ENCODE measurements at regions not wholly inside any gene's neighbourhood (a gene's known extent, or its start where the extent isn't known, plus 50 kb on each side); places are given as distances from the start of the nearest gene placed in this dataset.

- Mint-ChIP-seq H3K36me3 (ENCODE audit: low read depth) (no peaks in the 10 kb centered on the region), H3K9me3 (no peaks in the 10 kb centered on the region), H3K27me3 (no peaks in the 10 kb centered on the region), H3K27ac (no peak overlapping the region), H3K4me1 (no peaks in the 10 kb centered on the region), H3K4me3 (no peak overlapping the region)
- intact Hi-C loops (cut with micrococcal nuclease): no loop called here
- no peak for DNase-seq
Measured at GRCh38 chr12:98013560-98013959, 501.8 kb upstream of the TMPO start.

GRCh38 chr12:98018836-98019235 is 496.6 kb upstream of the TMPO start:
- H3K36me3 Mint-ChIP-seq (ENCODE audit: low read depth): no peaks in the 10 kb centered on the region

GRCh38 chr12:98020376-98020775 is 495.0 kb upstream of the TMPO start:
- no peaks in the 10 kb centered on the region for H3K9me3 Mint-ChIP-seq
- H3K4me3 Mint-ChIP-seq: no peak overlapping the region

More at GRCh38 chr12:98018836-98019235, 496.6 kb upstream of the TMPO start:
- Mint-ChIP-seq H3K4me1 (no peaks in the 10 kb centered on the region), H3K4me3 (no peak overlapping the region), H3K27me3 (no peaks in the 10 kb centered on the region), H3K9me3 (no peaks in the 10 kb centered on the region), H3K27ac (no peak overlapping the region)
- DNase-seq: no peak
- intact Hi-C loops (cut with micrococcal nuclease): no loop called here

GRCh38 chr12:98022961-98023360 is 492.4 kb upstream of the TMPO start:
- no peak for DNase-seq
- H3K9me3 Mint-ChIP-seq: no peaks in the 10 kb centered on the region
- H3K36me3 Mint-ChIP-seq (ENCODE audit: low read depth): no peaks in the 10 kb centered on the region
- H3K27ac Mint-ChIP-seq: no peak overlapping the region
- H3K27me3 Mint-ChIP-seq: no peaks in the 10 kb centered on the region
- no peak overlapping the region for H3K4me3 Mint-ChIP-seq
- intact Hi-C loops (cut with micrococcal nuclease): no loop called here
- H3K4me1 Mint-ChIP-seq: no peaks in the 10 kb centered on the region

More at GRCh38 chr12:98020376-98020775, 495.0 kb upstream of the TMPO start:
- no peaks in the 10 kb centered on the region for H3K36me3 Mint-ChIP-seq (ENCODE audit: low read depth)
- no peak overlapping the region for H3K27ac Mint-ChIP-seq
- DNase-seq: no peak
- H3K4me1 Mint-ChIP-seq: no peaks in the 10 kb centered on the region
- intact Hi-C loops (cut with micrococcal nuclease): no loop called here
- H3K27me3 Mint-ChIP-seq: no peaks in the 10 kb centered on the region

- DNase-seq: no peak
- no peaks in the 10 kb centered on the region for H3K9me3 Mint-ChIP-seq
- no peaks in the 10 kb centered on the region for H3K36me3 Mint-ChIP-seq (ENCODE audit: low read depth)
- H3K27me3 Mint-ChIP-seq: no peaks in the 10 kb centered on the region
- H3K4me1 Mint-ChIP-seq: no peaks in the 10 kb centered on the region
- no peak overlapping the region for H3K4me3 Mint-ChIP-seq
- intact Hi-C loops (cut with micrococcal nuclease): no loop called here
- no peak overlapping the region for H3K27ac Mint-ChIP-seq
Measured at GRCh38 chr12:98037401-98038140, 477.8 kb upstream of the TMPO start.

- Mint-ChIP-seq H3K36me3 (ENCODE audit: low read depth) (no peaks in the 10 kb centered on the region), H3K27me3 (no peaks in the 10 kb centered on the region), H3K9me3 (no peaks in the 10 kb centered on the region), H3K4me1 (no peaks in the 10 kb centered on the region), H3K27ac (no peak overlapping the region), H3K4me3 (no peak overlapping the region)
- no peak for DNase-seq
- intact Hi-C loops (cut with micrococcal nuclease): no loop called here
Measured at GRCh38 chr12:98042668-98043067, 472.7 kb upstream of the TMPO start.

GRCh38 chr12:98045395-98045794 is 470.0 kb upstream of the TMPO start:
- no peak overlapping the region for H3K27ac Mint-ChIP-seq
- H3K4me3 Mint-ChIP-seq: no peak overlapping the region
- DNase-seq: no peak
- no peaks in the 10 kb centered on the region for H3K36me3 Mint-ChIP-seq (ENCODE audit: low read depth)
- no peaks in the 10 kb centered on the region for H3K4me1 Mint-ChIP-seq
- no peaks in the 10 kb centered on the region for H3K9me3 Mint-ChIP-seq
- intact Hi-C loops (cut with micrococcal nuclease): no loop called here
- H3K27me3 Mint-ChIP-seq: no peaks in the 10 kb centered on the region

GRCh38 chr12:98048326-98048725 is 467.1 kb upstream of the TMPO start:
- H3K4me3 Mint-ChIP-seq: no peak overlapping the region
- DNase-seq: no peak
- no peaks in the 10 kb centered on the region for H3K27me3 Mint-ChIP-seq
- intact Hi-C loops (cut with micrococcal nuclease): no loop called here
- H3K36me3 Mint-ChIP-seq (ENCODE audit: low read depth): no peaks in the 10 kb centered on the region
- H3K9me3 Mint-ChIP-seq: no peaks in the 10 kb centered on the region
- no peaks in the 10 kb centered on the region for H3K4me1 Mint-ChIP-seq
- no peak overlapping the region for H3K27ac Mint-ChIP-seq

GRCh38 chr12:98053202-98053601 is 462.2 kb upstream of the TMPO start:
- Mint-ChIP-seq H3K27ac (no peak overlapping the region), H3K9me3 (no peaks in the 10 kb centered on the region), H3K4me3 (no peak overlapping the region), H3K27me3 (no peaks in the 10 kb centered on the region), H3K4me1 (no peaks in the 10 kb centered on the region), H3K36me3 (ENCODE audit: low read depth) (no peaks in the 10 kb centered on the region)
- DNase-seq: no peak
- intact Hi-C loops (cut with micrococcal nuclease): no loop called here

- intact Hi-C loops (cut with micrococcal nuclease): no loop called here
- Mint-ChIP-seq H3K9me3 (no peaks in the 10 kb centered on the region), H3K4me3 (no peak overlapping the region), H3K36me3 (ENCODE audit: low read depth) (no peaks in the 10 kb centered on the region), H3K4me1 (no peaks in the 10 kb centered on the region), H3K27ac (no peak overlapping the region), H3K27me3 (peaks cover 1% of the 10 kb centered on the region)
- DNase-seq: no peak
Measured at GRCh38 chr12:98057701-98058100, 457.7 kb upstream of the TMPO start.

GRCh38 chr12:98058213-98058612 is 457.2 kb upstream of the TMPO start:
- H3K36me3 Mint-ChIP-seq (ENCODE audit: low read depth): no peaks in the 10 kb centered on the region

GRCh38 chr12:98058838-98059237 is 456.6 kb upstream of the TMPO start:
- DNase-seq: no peak
- H3K9me3 Mint-ChIP-seq: no peaks in the 10 kb centered on the region
- H3K27ac Mint-ChIP-seq: no peak overlapping the region
- H3K4me3 Mint-ChIP-seq: no peak overlapping the region
- H3K4me1 Mint-ChIP-seq: no peaks in the 10 kb centered on the region
- H3K27me3 Mint-ChIP-seq: peaks cover 1% of the 10 kb centered on the region
- no peaks in the 10 kb centered on the region for H3K36me3 Mint-ChIP-seq (ENCODE audit: low read depth)
- intact Hi-C loops (cut with micrococcal nuclease): no loop called here

More at GRCh38 chr12:98058213-98058612, 457.2 kb upstream of the TMPO start:
- Mint-ChIP-seq H3K4me3 (no peak overlapping the region), H3K27me3 (peaks cover 1% of the 10 kb centered on the region), H3K27ac (no peak overlapping the region), H3K4me1 (no peaks in the 10 kb centered on the region), H3K9me3 (no peaks in the 10 kb centered on the region)
- DNase-seq: no peak
- intact Hi-C loops (cut with micrococcal nuclease): no loop called here

- Mint-ChIP-seq H3K4me3 (no peak overlapping the region), H3K9me3 (no peaks in the 10 kb centered on the region), H3K4me1 (no peaks in the 10 kb centered on the region), H3K27me3 (peaks cover 1% of the 10 kb centered on the region), H3K36me3 (ENCODE audit: low read depth) (no peaks in the 10 kb centered on the region), H3K27ac (no peak overlapping the region)
- no peak for DNase-seq
- intact Hi-C loops (cut with micrococcal nuclease): no loop called here
Measured at GRCh38 chr12:98059659-98060343, 455.6 kb upstream of the TMPO start.

- intact Hi-C loops (cut with micrococcal nuclease): no loop called here
- peaks cover 1% of the 10 kb centered on the region for H3K27me3 Mint-ChIP-seq
- no peak overlapping the region for H3K4me3 Mint-ChIP-seq
- no peaks in the 10 kb centered on the region for H3K9me3 Mint-ChIP-seq
- H3K27ac Mint-ChIP-seq: no peak overlapping the region
- no peaks in the 10 kb centered on the region for H3K4me1 Mint-ChIP-seq
- H3K36me3 Mint-ChIP-seq (ENCODE audit: low read depth): no peaks in the 10 kb centered on the region
- DNase-seq: no peak
Measured at GRCh38 chr12:98060411-98060810, 455.0 kb upstream of the TMPO start.

All from activated CD4-positive, alpha-beta T cell treated with anti-CD3 and anti-CD28 coated beads, Interleukin-2, amount 10 ng/mL, durations not matched to agents 24 days and 14 days (primary cell).